ENCODE measurements at regions not wholly inside any gene's neighbourhood (a gene's known extent, or its start where the extent isn't known, plus 50 kb on each side); places are given as distances from the start of the nearest gene placed in this dataset.

- no peak for DNase-seq (ENCODE audit: low read depth in 2 of 2)
These were observed 61.8 kb upstream of the MLN start for GRCh38 chr6:33865478-33866077.

- no peak for DNase-seq (ENCODE audit: low read depth in 2 of 2)
These were observed 60.1 kb upstream of the MLN start for GRCh38 chr6:33863723-33864440.

- no peak for DNase-seq (ENCODE audit: low read depth in 2 of 2)
These were observed 59.3 kb upstream of the MLN start for GRCh38 chr6:33863084-33863483.

- no peak for DNase-seq (ENCODE audit: low read depth in 2 of 2)
These were observed 58.7 kb upstream of the MLN start for GRCh38 chr6:33862536-33862935.

GRCh38 chr6:33861722-33862121 lies 57.9 kb upstream of the MLN start:
- no peak for DNase-seq (ENCODE audit: low read depth in 2 of 2)

- no peak for DNase-seq (ENCODE audit: low read depth in 2 of 2)
These were observed 57.1 kb upstream of the MLN start for GRCh38 chr6:33860706-33861474.

- DNase-seq (ENCODE audit: low read depth in 2 of 2) = no peak
These were observed 56.2 kb upstream of the MLN start for GRCh38 chr6:33860006-33860405.

GRCh38 chr6:33858804-33859505 lies 55.2 kb upstream of the MLN start:
- no peak for DNase-seq (ENCODE audit: low read depth in 2 of 2)

- DNase-seq (ENCODE audit: low read depth in 2 of 2) = no peak
These were observed 54.2 kb upstream of the MLN start for GRCh38 chr6:33857932-33858475.

- no peak for DNase-seq (ENCODE audit: low read depth in 2 of 2)
These were observed 53.5 kb upstream of the MLN start for GRCh38 chr6:33857093-33857931.

- DNase-seq (ENCODE audit: low read depth in 2 of 2) = peak; percentile 67 to 70
These were observed 52.9 kb upstream of the MLN start for GRCh38 chr6:33856655-33857054.

GRCh38 chr6:33856031-33856590 lies 52.3 kb upstream of the MLN start:
- DNase-seq (ENCODE audit: low read depth in 2 of 2) = no peak

- no peak for DNase-seq (ENCODE audit: low read depth in 2 of 2)
These were observed 50.8 kb upstream of the MLN start for GRCh38 chr6:33854572-33855030.

GRCh38 chr6:33853736-33854135 lies 49.9 kb upstream of the MLN start:
- DNase-seq (ENCODE audit: low read depth in 2 of 2) = no peak

Data from stimulated activated CD8-positive, alpha-beta memory T cell treated with anti-CD3 and anti-CD28 coated beads, Interleukin-15, amount 100 ng/mL, for 48 hours (primary cell).